HG02759 (cell line): ENCODE measurements at regions not wholly inside any gene's neighbourhood (a gene's known extent, or its start where the extent isn't known, plus 50 kb on each side); places are given as distances from the start of the nearest gene placed in this dataset.

Experiments used
- ATAC-seq: cut with Tn5 transposase; IDR thresholded peaks from one replicate; pipeline ENCODE4 v1.9.1; 2021; ENCODE audit warnings: mild to moderate bottlenecking, moderate library complexity; ENCODE audit not compliant: unreplicated experiment

GRCh38 chr21:37967036-37967435, 50.8 kb upstream of the KCNJ6 start:
- no peak for ATAC-seq

GRCh38 chr21:37968744-37969143, 52.5 kb upstream of the KCNJ6 start:
- no peak for ATAC-seq

GRCh38 chr21:37970548-37970947, 54.3 kb upstream of the KCNJ6 start:
- no peak for ATAC-seq

GRCh38 chr21:37971390-37971950, 55.2 kb upstream of the KCNJ6 start:
- no peak for ATAC-seq

GRCh38 chr21:37974081-37974480, 57.8 kb upstream of the KCNJ6 start:
- no peak for ATAC-seq

- ATAC-seq: no peak
Measured at GRCh38 chr21:37982496-37983318, 66.5 kb upstream of the KCNJ6 start.

GRCh38 chr21:37983336-37984095, 67.3 kb upstream of the KCNJ6 start:
- no peak for ATAC-seq

GRCh38 chr21:37984416-37984815, 68.2 kb upstream of the KCNJ6 start:
- no peak for ATAC-seq

GRCh38 chr21:37986000-37986399, 69.7 kb upstream of the KCNJ6 start:
- ATAC-seq: no peak

GRCh38 chr21:37986751-37987399, 70.6 kb upstream of the KCNJ6 start:
- no peak for ATAC-seq

- no peak for ATAC-seq
Measured at GRCh38 chr21:37987668-37988067, 71.4 kb upstream of the KCNJ6 start.

- no peak for ATAC-seq
Measured at GRCh38 chr21:37993071-37993470, 76.8 kb upstream of the KCNJ6 start.

- ATAC-seq: no peak
Measured at GRCh38 chr21:37994211-37994610, 78.0 kb upstream of the KCNJ6 start.

- no peak for ATAC-seq
Measured at GRCh38 chr21:38012672-38013071, 96.4 kb upstream of the KCNJ6 start.

- no peak for ATAC-seq
Measured at GRCh38 chr21:38013741-38014140, 97.5 kb upstream of the KCNJ6 start.

GRCh38 chr21:38014298-38014697, 98.0 kb upstream of the KCNJ6 start:
- no peak for ATAC-seq

- ATAC-seq: no peak
Measured at GRCh38 chr21:38027901-38028498, 111.7 kb upstream of the KCNJ6 start.

- ATAC-seq: no peak
Measured at GRCh38 chr21:38032082-38032801, 116.0 kb upstream of the KCNJ6 start.

- no peak for ATAC-seq
Measured at GRCh38 chr21:38036016-38036415, 119.8 kb upstream of the KCNJ6 start.

GRCh38 chr21:38037416-38037815, 121.2 kb upstream of the KCNJ6 start:
- no peak for ATAC-seq
